Upper lobe of left lung (tissue), 4 donors: ENCODE measurements at regions not wholly inside any gene's neighbourhood (a gene's known extent, or its start where the extent isn't known, plus 50 kb on each side); places are given as distances from the start of the nearest gene placed in this dataset.

Experiments
- POLR2A ChIP-seq, 4 donors: fragments of 450-650 bp; IDR thresholded peaks; one replicate each; pipeline ENCODE4 v1.5.1; 2016 to 2017; ENCODE audit warnings: antibody characterized with exemption in 4 of 4, mild to moderate bottlenecking in 2 of 4
- POLR2AphosphoS5 ChIP-seq, 2 donors: sonication (generic); formaldehyde crosslinking; IDR thresholded peaks; one replicate each; pipeline ENCODE4 v1.5.1; 2017; ENCODE audit warnings: antibody characterized with exemption in 2 of 2
- TF ChIP-seq, protein P1 (sequence below), 6 experiments: fragments of 450-650 bp in 4 of 6; fragments of 200-600 bp in 2 of 6; sonication (generic) in 2 of 6; IDR thresholded peaks; one replicate each; pipeline ENCODE4 v1.5.1; 2016 to 2019; ENCODE audit warnings: antibody characterized with exemption in 6 of 6

DNA sequence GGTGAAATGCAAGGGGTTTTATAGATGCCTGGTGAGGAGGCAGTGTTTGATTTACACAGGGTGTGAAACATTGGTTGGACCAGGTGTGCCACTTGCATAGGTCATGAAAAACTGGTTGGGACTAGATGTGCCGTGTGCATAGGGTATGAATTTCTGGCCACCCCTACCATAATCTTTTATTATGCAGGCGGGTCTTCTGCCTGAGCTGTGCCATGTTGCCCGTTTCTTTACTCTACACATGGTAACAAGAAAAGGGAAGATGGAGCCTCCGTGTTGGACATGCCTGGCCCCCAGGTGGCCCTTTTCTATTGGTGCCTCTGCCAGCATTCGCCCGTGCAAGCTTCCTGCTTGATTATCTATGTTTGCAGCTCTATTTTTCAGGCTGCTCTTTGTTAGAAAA is 805.4 kb downstream of the TRIB2 start:
- TF ChIP-seq, protein P1, sequence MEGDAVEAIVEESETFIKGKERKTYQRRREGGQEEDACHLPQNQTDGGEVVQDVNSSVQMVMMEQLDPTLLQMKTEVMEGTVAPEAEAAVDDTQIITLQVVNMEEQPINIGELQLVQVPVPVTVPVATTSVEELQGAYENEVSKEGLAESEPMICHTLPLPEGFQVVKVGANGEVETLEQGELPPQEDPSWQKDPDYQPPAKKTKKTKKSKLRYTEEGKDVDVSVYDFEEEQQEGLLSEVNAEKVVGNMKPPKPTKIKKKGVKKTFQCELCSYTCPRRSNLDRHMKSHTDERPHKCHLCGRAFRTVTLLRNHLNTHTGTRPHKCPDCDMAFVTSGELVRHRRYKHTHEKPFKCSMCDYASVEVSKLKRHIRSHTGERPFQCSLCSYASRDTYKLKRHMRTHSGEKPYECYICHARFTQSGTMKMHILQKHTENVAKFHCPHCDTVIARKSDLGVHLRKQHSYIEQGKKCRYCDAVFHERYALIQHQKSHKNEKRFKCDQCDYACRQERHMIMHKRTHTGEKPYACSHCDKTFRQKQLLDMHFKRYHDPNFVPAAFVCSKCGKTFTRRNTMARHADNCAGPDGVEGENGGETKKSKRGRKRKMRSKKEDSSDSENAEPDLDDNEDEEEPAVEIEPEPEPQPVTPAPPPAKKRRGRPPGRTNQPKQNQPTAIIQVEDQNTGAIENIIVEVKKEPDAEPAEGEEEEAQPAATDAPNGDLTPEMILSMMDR (IDR thresholded peaks at IDR 0.05), result no peak
- TF ChIP-seq POLR2A (IDR thresholded peaks at IDR 0.05) (no peak), POLR2AphosphoS5 (IDR thresholded peaks at IDR 0.05) (no peak)
